ENCODE measurements at regions not wholly inside any gene's neighbourhood (a gene's known extent, or its start where the extent isn't known, plus 50 kb on each side); places are given as distances from the start of the nearest gene placed in this dataset.
"Not testable (repeated sequence)": the region's sequence is repeated elsewhere in the genome, so short reads cannot be mapped to it uniquely, and the experiment has no call there.

DNA sequence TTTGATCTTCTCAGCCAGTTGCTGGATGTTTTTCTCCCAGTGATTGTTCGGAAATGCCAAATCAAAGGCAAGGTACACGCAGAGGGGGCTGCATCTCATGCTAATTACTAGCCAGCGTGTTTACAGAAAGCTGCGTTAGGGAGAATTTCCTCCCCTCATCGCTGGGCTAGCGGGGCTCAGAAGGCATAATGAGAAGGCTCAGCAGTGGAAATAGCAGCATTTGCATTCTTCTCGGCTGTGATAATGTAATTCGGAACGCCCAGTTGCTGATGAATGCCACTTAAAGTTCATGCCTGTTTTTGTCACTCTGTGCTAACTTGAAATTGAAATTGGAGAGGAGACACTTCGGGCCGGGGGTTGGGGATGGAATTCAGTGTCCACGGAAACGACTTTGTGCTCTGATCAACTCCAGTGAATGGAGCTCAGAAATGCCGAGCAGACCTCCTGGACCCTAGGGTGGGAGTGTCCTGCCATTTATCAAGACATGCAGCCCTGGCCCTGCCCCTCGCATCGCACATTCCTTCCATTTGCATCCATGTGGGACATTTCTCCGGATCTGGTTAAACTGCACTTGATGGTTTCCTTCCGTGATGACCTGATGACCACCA is 313.4 kb upstream of the C1orf174 start:
- intact Hi-C loops (cut with DNase I): no loop called here
- ATAC-seq (no peak), DNase-seq (ENCODE audit: missing footprints) (no peak)

DNA sequence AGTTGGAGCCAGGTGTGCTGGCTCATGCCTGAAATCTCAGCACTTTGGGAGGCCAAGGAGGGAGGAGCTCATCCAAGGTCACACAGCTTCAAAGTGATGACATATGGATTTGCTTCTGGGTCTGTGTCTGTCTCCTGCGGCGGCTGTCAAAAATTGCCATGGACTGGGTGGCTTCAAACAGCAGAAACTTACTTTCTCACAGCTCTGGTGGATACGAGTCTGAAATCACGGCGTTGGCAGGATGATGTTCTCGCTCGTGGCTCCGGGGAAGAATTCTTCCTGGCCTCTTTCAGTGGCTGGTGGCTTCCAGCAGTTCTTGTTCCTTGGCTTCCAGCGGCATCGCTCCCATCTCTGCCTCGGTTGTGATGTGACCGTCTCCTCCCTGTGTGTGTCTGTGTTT is 314.8 kb upstream of the C1orf174 start:
- ATAC-seq (no peak), DNase-seq (ENCODE audit: missing footprints) (no peak)
- intact Hi-C loops (cut with DNase I): no loop called here

DNA sequence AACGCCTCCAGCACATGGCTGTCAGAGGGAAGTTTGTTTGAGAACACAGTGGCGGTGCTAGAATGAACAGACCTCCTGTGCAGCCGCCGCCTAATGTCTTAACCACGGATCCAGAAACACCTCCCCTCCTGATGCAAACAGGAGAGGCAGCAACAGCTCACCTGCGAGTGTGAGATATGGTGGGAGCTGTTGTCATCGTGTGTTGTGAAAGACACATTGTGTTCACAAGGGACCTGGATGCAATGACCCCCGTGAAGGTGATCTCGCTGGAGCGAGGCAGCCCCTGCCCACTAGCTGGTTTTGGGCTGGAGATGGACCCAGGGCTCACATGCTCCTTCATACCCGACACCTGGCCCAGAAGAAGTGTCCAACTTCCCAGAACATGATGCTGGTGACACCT is 315.3 kb upstream of the C1orf174 start:
- intact Hi-C loops (cut with DNase I): no loop called here
- DNase-seq (ENCODE audit: missing footprints): no peak
- ATAC-seq: no peak

DNA sequence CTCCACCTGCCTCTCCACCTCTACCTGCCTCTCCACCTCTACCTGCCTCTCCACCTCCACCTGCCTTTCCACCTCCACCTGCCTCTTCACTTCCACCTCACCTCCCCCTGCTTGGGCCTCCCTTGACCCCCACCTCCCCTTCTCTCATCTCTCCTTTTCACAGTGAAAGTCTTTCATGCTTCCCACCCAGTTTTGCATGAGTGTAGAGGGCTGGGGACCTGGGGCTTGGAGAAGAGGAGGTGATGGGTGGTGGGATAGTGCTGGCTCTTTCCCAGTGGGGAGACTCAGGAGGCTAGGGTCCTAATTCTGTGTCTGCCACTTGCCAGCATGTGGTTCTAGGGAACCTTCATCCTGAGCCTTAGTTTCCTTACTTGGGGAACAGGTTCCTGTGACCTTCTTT is 316.2 kb upstream of the C1orf174 start:
- intact Hi-C loops (cut with DNase I): no loop called here
- no peak for ATAC-seq
- DNase-seq (ENCODE audit: missing footprints): no peak

DNA sequence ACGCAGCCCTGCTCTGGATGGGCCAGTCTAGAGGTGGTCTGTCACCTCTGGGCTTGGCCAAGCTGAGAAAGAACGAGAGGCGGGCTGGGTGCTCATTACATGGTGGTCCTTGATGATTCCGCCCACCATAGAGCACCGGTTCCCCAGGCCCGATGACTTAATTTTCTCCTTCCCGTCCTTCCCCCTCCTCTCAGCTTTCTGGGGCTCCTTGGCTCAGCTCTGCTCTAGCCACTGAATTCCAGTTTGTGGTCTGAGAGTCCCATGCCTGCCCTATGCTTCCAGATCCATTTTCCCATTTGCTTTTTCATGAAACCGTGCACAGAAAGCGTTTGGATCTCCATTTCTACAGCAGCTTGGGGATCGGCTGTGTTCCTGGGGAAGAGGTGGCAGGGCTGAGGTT is 318.5 kb upstream of the C1orf174 start:
- intact Hi-C loops (cut with DNase I): no loop called here
- DNase-seq (ENCODE audit: missing footprints) (no peak), ATAC-seq (no peak)

DNA sequence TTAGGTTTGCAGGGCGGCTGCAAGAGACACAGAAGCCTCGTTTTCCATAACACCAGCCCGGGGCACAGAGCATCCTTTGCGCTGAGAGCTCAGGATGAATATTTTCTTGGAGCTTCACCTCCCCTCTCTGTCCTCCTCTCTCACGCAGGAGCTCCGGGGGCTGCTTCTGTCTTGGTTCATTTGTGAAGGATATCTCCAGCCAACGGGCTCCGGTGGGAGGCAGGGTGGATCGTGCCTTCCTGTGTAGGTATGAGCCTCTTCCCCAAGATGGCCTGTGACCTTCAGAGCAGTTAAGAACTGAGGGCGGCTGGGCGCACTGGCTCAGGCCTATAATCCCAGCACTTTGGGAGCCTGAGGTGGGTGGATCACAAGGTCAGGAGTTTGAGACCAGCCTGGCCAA is 319.0 kb upstream of the C1orf174 start:
- intact Hi-C loops (cut with DNase I): no loop called here
- no peak for ATAC-seq

DNA sequence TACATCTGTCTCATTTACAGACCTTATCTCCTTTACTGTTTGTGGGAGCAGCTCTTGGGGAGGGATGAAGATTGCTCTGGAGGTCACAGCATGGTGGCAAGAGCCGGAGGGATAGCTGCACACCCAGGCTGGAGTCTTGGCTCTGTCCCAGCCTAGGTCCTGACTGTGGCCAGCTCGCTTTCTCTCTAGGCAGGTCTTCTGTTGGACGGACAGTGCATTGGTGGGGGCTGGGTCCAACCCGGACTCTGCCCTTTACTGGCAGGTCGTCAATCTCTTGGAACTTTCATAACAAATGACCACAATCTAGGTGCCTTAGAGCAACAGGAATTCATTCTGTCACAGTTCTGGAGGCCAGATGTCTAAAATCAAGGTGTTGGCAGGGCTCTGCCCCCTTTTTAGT is 319.8 kb upstream of the C1orf174 start:
- intact Hi-C loops (cut with DNase I): no loop called here
- DNase-seq (ENCODE audit: missing footprints): no peak
- no peak for ATAC-seq

More for the DNA sequence above, 319.0 kb upstream of the C1orf174 start:
- DNase-seq (ENCODE audit: missing footprints): no peak

DNA sequence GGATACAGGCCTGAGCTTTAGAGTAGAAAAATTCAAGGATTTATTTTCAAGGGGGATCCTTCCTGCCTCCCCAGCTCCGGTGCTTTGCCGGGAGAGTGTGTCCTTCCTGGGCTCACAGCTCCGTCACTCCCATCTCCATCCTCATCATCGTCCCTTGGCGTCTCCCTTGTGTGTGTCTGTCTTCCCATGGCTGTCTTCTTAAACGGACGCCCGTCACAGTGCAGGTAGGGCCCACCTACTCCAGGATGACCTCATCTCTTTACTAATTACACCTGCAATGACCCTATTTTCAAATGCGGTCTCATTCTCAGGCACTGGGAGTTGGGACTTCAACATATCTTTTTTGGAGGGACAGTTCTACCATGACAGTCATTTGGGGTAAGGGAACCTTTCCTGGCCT is 320.3 kb upstream of the C1orf174 start:
- DNase-seq (ENCODE audit: missing footprints): no peak
- no peak for ATAC-seq
- intact Hi-C loops (cut with DNase I): no loop called here

DNA sequence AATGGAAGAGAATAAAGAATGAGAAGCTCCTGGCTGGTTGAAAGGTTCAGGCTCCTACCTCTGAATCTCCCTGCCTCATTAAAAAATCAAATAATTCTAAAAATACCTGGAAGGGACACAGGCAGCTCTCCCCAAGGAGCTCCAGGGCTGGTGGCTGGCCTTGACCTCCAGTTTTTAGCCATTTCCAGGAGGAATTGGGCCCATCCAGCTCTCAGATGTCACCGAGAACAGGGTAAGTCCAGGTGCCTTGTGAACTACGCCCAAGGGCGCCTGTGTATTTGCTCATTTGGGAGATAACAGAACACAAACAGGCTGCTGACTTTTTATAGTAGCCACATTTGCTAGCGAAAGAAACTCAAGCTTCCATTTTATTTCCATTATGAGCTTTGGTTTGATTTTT is 321.0 kb upstream of the C1orf174 start:
- intact Hi-C loops (cut with DNase I): no loop called here
- no peak for ATAC-seq
- no peak for DNase-seq (ENCODE audit: missing footprints)

DNA sequence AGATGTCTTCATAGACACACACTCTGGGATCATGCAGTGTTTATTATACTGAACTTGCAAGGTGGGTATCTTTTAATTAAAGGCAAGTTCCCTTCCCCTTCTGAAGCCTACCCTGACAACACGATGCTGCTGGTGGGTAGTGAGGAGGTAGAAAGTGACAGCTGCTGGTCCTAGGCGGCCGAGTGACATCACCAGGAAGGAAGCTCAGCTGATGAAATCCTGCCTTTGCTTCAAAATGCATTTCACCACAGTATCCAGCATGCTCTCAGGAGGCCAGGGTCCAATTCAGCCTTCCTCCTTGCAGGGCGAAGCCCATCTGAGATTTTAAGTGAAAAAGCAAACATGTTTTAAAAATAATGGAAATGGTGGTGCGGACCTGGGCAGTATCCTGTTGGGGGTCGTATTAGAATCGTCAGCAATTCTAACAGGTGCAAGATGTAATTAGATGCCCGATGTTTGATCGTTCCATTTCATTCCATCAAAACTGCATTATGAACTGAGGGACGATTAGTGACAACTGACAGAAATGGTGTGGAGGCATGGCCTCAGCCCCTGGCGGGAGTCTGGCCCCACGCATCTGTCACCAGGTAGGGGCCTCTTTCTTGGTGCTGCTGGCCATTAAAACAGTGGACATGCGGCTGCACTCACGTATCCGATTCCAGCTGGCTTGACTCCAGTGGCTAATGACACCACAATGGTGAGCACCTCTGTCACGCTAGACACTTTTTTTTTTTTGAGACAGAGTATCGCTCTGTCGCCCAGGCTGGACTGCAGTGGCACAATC is 324.8 kb upstream of the C1orf174 start:
- ATAC-seq (no peak), DNase-seq (ENCODE audit: missing footprints) (no peak)
- intact Hi-C loops (cut with DNase I): no loop called here

DNA sequence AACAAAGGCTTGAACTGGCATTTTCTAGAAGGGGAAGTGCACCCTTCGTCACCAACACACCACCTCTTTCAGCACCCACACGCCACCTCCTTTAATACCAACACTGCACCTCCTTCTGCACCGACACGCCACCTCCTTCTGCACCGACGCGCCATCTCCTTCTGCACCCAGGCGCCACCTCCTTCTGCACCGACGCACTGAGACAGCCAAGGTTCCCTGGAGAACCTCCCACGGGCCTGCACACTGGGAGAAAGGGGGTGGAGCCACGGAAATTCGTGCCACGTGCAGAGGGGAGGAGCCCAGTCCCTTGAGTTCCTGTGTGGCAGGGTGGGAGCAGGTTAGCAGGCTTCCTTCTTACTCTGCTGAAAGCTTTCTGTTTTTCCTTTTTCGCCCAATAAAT is 327.9 kb upstream of the C1orf174 start:
- no peak for ATAC-seq
- intact Hi-C loops (cut with DNase I): no loop called here
- no peak for DNase-seq (ENCODE audit: missing footprints)

DNA sequence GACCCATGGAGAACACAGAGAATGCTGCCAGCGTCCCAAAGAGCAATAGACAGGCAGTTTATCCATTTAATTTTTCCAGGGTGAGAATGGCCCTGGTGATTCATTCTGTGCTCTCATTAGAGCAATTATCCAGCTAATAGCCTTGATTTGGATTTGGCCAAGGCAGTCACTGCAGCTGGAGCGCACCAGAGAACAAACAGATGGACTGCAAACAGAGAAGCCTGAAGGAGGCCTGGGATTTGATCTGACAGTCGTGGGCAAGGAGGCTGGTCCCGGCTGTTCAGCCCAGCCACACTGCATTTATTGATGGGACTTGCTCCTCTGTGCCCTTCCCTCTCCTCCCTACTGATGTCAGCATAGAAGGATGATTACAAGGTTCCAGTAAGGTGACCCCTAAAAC is 353.9 kb upstream of the C1orf174 start:
- intact Hi-C loops (cut with DNase I): no loop called here
- DNase-seq (ENCODE audit: missing footprints) (no peak), ATAC-seq (no peak)

DNA sequence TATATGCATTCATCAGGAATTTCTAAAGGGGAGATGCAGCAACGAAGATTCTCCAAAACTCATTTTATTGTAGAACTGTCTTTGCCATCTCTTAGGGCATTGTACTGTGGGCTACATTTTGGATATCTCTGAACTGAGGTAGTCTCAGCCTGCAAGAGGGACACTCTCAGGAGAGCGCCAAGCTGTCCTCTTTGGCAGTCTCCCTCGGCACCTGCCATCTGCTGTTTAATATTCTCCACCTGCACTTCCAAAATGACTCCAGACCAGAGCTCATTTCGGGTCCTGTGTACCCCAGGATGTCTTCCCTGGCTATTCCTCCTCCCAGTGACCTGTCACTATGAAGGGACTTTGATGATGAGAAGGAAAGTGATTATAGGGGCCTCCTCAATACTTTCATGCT is 356.3 kb upstream of the C1orf174 start:
- intact Hi-C loops (cut with DNase I): no loop called here
- DNase-seq (ENCODE audit: missing footprints): no peak
- ATAC-seq: no peak

DNA sequence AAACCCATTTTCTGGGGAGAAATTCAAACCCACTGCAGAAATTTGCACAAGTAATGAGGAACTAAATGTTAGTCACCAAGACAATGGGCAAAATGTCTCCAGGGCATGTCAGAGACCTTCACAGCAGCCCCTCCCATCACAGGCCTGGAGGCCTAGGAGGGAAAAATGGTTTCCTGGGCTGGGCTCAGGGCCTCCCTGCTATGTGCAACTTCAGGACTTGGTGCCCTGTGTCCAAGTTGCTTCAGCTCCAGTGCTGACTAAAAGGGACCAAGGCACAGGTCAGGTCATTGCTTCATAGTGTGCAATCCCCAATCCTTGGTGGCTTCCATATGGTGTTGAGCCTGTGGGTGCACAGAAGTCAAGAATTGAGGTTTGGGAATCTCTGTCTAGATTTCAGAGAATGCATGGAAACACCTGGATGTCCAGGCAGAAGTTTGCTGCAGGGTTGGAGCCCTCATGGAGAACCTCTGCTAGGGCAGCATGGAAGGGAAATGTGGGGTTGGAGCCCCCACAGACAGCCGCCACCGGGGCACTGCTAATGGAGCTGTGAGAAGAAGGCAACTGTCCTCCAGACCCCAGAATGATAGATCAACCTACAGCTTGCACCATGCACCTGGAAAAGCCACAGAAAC is 358.2 kb upstream of the C1orf174 start:
- intact Hi-C loops (cut with DNase I); DNase-seq (ENCODE audit: missing footprints); ATAC-seq: not testable (repeated sequence)

DNA sequence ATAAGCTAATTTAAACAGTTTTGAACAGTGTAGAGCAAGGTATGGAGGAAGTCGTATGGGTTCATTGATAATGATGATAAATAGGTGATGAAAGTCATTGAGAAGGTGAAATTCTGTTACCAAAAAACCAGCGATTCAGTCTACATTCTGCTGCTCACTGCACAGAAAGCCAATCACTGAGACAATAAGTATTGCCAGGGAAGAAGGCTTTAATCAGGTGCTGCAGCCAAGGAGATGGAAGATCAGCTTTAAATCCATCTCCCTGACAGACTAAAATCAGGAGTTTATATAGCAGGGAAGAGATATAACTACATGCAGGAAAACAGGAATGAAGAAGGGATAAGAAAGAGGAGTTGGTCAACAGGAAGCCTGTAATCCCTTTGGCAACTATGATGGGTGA is 361.3 kb upstream of the C1orf174 start:
- DNase-seq (ENCODE audit: missing footprints) (no peak), ATAC-seq (no peak)
- intact Hi-C loops (cut with DNase I): no loop called here

DNA sequence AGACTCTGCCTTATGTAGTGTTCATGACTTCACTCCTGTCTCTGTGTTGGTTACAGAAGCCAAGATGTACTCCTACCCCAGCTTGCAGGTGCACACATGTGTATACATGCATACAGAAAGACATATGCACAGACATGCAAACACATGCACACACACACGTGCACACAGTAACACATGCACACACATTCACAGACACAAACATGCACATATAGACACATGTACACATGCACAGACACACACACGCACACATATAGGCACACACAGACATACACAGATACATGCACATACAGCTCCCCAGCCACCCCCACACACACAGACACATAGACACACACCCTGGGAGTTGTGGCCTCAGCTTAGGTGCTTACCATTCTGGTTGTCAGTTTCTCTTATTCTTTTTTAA is 362.6 kb upstream of the C1orf174 start:
- ATAC-seq (no peak), DNase-seq (ENCODE audit: missing footprints) (no peak)
- intact Hi-C loops (cut with DNase I): no loop called here

DNA sequence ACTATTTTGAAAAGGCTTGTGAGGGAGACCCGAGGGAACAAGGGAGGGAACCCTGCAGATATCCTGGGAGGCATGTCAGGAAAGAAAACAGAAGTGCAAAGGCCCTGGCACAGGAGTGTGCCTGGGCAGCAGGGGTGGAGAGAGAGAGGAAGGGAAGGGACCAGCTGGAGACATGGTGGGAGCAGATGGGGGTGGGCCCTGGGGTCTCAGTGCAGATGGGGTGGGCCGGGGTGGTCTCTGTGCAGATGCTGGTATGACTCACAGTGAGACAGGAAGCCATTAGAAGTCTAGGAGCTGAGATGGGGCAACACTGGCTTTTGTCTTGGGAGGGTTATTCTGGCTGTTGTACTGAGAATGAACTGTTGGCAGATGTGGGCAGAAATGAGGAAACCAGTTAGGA is 363.6 kb upstream of the C1orf174 start:
- ATAC-seq: no peak
- intact Hi-C loops (cut with DNase I): no loop called here
- no peak for DNase-seq (ENCODE audit: missing footprints)

DNA sequence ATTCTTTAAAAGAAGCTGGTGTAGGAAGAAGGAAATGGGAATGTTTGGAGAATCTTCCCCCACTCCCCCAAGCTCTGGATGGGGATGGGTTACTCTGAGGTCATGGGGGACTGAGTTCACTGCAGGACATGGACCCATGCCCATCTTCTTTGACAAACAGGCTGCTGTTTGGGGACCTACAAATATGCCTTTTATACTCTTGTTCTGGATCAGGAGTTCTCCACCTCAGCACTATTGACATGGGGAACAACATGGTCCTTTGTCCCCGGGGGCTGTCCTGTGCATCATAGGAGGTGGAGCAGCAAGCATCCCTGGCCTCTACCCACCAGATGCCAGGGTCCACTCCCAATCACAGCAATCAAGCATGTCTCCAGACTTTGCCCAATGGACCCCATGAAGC is 365.8 kb upstream of the C1orf174 start:
- no peak for ATAC-seq
- DNase-seq (ENCODE audit: missing footprints): no peak

DNA sequence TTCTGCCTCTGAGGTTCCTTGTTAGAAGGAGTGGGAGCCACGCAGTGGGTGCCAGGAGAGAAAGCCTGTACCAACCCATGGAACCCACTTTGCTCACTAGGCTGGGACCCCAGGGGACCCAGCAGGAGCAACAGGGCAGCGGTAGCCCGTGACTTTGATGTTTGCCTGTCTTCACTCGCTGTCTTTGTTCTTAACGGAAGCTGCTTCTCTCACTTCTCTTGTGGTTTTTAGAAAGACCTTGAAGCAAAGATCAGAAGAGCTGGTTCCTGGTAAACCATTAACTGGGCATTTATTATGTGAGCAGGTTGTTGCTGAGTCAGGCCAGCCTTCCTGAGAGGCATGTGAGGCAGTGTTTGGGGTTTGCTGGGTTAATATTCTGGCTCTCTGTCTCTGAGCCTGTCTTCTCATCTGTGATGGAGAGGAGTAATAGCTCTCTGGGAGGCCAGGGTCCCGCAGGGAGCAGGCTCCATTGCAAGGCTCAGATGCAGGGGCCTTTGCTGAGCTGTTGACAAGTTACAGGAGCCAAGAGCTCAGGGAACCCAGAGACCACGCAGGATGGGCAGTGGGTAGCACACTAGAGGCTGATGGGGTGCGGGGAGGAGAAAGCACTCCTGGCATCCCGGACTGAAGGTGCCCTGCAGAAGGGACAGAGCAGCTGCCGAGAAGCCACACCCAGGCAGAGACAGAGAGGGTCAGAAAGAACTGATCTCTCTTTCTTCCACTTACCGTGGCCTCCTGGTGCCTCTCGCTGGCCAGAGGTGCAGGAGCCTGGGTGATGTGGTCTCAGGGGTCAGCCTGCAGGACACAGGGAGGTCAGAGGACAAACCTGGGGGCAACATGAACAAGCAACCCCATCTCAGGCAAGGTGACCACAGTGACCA is 367.5 kb upstream of the C1orf174 start:
- DNase-seq (ENCODE audit: missing footprints) (no peak), ATAC-seq (no peak)
- intact Hi-C loops (cut with DNase I): no loop called here

More for the DNA sequence above, 365.8 kb upstream of the C1orf174 start:
- intact Hi-C loops (cut with DNase I): no loop called here
